ENCODE measurements at regions not wholly inside any gene's neighbourhood (a gene's known extent, or its start where the extent isn't known, plus 50 kb on each side); places are given as distances from the start of the nearest gene placed in this dataset.

DNA sequence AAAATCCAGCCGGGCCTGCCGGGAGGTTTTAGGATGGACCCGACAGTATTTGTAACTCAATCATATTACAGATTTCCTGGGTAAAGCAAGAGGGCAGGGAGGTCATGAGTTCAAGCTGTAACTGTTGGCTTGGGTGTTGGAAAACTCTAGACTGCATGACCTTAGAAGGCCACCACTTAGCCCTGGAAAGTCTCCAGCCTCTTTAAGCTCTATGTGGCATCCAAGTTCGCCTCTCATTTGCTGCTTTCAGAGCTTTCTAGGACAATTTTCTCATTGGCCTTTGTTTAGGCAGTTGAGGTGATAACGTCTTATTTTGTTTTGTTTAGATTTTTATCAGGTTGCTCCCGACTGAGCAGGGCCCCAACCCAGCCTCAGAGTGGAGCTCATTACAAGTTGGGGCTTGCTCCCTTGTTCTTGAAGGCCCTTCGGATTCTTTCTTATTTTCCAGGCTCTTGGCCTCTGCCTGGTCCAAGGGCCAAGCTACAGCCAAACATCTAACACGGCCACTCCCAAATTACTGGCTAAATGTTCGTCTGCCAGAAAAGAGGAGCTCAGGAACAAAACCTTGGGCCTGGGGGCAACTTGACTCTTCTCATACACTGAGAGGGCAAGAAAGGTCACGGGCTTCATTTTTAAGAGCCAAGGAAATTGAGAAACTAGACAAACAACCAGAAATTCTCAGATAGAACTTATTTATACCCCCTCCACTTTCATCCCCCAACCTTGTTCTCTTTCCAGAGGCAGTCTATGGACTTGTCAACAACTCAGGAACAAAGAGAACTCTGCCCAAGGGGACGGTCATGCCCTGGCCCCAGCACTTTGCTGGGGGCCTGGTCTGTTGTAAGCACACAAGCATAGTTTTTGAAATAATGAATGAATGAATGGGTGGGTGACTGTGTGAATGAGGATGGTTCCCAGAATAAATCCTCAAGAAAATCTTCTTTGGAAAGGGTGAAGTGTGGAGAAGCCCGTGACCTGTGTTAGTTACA is 526.9 kb downstream of the BNC2 start:
- TF ChIP-seq, protein P1, sequence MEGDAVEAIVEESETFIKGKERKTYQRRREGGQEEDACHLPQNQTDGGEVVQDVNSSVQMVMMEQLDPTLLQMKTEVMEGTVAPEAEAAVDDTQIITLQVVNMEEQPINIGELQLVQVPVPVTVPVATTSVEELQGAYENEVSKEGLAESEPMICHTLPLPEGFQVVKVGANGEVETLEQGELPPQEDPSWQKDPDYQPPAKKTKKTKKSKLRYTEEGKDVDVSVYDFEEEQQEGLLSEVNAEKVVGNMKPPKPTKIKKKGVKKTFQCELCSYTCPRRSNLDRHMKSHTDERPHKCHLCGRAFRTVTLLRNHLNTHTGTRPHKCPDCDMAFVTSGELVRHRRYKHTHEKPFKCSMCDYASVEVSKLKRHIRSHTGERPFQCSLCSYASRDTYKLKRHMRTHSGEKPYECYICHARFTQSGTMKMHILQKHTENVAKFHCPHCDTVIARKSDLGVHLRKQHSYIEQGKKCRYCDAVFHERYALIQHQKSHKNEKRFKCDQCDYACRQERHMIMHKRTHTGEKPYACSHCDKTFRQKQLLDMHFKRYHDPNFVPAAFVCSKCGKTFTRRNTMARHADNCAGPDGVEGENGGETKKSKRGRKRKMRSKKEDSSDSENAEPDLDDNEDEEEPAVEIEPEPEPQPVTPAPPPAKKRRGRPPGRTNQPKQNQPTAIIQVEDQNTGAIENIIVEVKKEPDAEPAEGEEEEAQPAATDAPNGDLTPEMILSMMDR (IDR thresholded peaks at IDR 0.05): no peak
- TF ChIP-seq, protein P2, sequence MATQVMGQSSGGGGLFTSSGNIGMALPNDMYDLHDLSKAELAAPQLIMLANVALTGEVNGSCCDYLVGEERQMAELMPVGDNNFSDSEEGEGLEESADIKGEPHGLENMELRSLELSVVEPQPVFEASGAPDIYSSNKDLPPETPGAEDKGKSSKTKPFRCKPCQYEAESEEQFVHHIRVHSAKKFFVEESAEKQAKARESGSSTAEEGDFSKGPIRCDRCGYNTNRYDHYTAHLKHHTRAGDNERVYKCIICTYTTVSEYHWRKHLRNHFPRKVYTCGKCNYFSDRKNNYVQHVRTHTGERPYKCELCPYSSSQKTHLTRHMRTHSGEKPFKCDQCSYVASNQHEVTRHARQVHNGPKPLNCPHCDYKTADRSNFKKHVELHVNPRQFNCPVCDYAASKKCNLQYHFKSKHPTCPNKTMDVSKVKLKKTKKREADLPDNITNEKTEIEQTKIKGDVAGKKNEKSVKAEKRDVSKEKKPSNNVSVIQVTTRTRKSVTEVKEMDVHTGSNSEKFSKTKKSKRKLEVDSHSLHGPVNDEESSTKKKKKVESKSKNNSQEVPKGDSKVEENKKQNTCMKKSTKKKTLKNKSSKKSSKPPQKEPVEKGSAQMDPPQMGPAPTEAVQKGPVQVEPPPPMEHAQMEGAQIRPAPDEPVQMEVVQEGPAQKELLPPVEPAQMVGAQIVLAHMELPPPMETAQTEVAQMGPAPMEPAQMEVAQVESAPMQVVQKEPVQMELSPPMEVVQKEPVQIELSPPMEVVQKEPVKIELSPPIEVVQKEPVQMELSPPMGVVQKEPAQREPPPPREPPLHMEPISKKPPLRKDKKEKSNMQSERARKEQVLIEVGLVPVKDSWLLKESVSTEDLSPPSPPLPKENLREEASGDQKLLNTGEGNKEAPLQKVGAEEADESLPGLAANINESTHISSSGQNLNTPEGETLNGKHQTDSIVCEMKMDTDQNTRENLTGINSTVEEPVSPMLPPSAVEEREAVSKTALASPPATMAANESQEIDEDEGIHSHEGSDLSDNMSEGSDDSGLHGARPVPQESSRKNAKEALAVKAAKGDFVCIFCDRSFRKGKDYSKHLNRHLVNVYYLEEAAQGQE (IDR thresholded peaks at IDR 0.05; ENCODE audit: low read depth, low read length): no peak
- TF ChIP-seq POLR2AphosphoS5 (IDR thresholded peaks at IDR 0.05; ENCODE audit: low read depth, low read length) (no peak), EP300 (IDR thresholded peaks at IDR 0.05; ENCODE audit: borderline replicate concordance in 1 of 2, low read depth in 1 of 2, low read length in 1 of 2) (no peak), MXI1 (IDR thresholded peaks at IDR 0.05; ENCODE audit: low read depth, low read length) (no peak), CHD2 (IDR thresholded peaks at IDR 0.05; ENCODE audit: low read length, partially characterized antibody) (no peak), EZH2phosphoT487 (IDR thresholded peaks at IDR 0.05; ENCODE audit: borderline replicate concordance, low read depth) (no peak), TAF1 (IDR thresholded peaks at IDR 0.05; ENCODE audit: borderline replicate concordance, low read depth, low read length) (no peak), RAD21 (IDR thresholded peaks at IDR 0.05; ENCODE audit: low read length) (no peak), FOXM1 (IDR thresholded peaks at IDR 0.05; ENCODE audit: low read depth) (no peak), ELF1 (IDR thresholded peaks at IDR 0.05) (no peak)
- TF ChIP-seq, protein P3, sequence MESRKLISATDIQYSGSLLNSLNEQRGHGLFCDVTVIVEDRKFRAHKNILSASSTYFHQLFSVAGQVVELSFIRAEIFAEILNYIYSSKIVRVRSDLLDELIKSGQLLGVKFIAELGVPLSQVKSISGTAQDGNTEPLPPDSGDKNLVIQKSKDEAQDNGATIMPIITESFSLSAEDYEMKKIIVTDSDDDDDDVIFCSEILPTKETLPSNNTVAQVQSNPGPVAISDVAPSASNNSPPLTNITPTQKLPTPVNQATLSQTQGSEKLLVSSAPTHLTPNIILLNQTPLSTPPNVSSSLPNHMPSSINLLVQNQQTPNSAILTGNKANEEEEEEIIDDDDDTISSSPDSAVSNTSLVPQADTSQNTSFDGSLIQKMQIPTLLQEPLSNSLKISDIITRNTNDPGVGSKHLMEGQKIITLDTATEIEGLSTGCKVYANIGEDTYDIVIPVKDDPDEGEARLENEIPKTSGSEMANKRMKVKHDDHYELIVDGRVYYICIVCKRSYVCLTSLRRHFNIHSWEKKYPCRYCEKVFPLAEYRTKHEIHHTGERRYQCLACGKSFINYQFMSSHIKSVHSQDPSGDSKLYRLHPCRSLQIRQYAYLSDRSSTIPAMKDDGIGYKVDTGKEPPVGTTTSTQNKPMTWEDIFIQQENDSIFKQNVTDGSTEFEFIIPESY (IDR thresholded peaks at IDR 0.05; ENCODE audit: borderline replicate concordance, low read depth): no peak
- TF ChIP-seq, protein P4, sequence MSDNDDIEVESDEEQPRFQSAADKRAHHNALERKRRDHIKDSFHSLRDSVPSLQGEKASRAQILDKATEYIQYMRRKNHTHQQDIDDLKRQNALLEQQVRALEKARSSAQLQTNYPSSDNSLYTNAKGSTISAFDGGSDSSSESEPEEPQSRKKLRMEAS (IDR thresholded peaks at IDR 0.05; ENCODE audit: low read depth): no peak

Data from SK-N-SH (cell line).